ENCODE measurements at regions not wholly inside any gene's neighbourhood (a gene's known extent, or its start where the extent isn't known, plus 50 kb on each side); places are given as distances from the start of the nearest gene placed in this dataset.

- no peak overlapping the region for H3K27ac ChIP-seq
- DNase-seq (ENCODE audit: extremely low spot score in 2 of 2), result no peak
- H3K4me1 ChIP-seq, result no peaks in the 10 kb centered on the region
- TF ChIP-seq POLR2A (IDR thresholded peaks at IDR 0.05) (no peak), POLR2AphosphoS5 (IDR thresholded peaks at IDR 0.05; ENCODE audit: insufficient read depth in 1 of 2, low read depth in 1 of 2) (no peak), CTCF (IDR thresholded peaks at IDR 0.05) (no peak)
- no peaks in the 10 kb centered on the region for H3K27me3 ChIP-seq
- intact Hi-C loops (cut with DNase I), result no loop called here
- H3K4me3 ChIP-seq, result no peak overlapping the region
- H3K36me3 ChIP-seq, result no peaks in the 10 kb centered on the region
- H3K9me3 ChIP-seq, result no peaks in the 10 kb centered on the region
These were observed 230.2 kb upstream of the ZC3H15 start for GRCh38 chr2:186255823-186256222.

- Histone ChIP-seq H3K4me3 (no peak overlapping the region), H3K9me3 (no peaks in the 10 kb centered on the region), H3K27ac (no peak overlapping the region), H3K4me1 (no peaks in the 10 kb centered on the region), H3K27me3 (no peaks in the 10 kb centered on the region), H3K36me3 (no peaks in the 10 kb centered on the region)
- TF ChIP-seq POLR2A (IDR thresholded peaks at IDR 0.05) (no peak), CTCF (IDR thresholded peaks at IDR 0.05) (peak in 2 of 3 experiments; percentile 13 to 30)
- intact Hi-C loops (cut with DNase I), result no loop called here
- DNase-seq (ENCODE audit: extremely low spot score in 2 of 2), result no peak
These were observed 229.5 kb upstream of the ZC3H15 start for GRCh38 chr2:186256540-186256939.

- DNase-seq (ENCODE audit: extremely low spot score in 2 of 2), result no peak
- Histone ChIP-seq H3K36me3 (no peaks in the 10 kb centered on the region), H3K4me3 (no peak overlapping the region), H3K4me1 (peaks cover under 1% of the 10 kb centered on the region), H3K27me3 (no peaks in the 10 kb centered on the region), H3K27ac (no peak overlapping the region), H3K9me3 (no peaks in the 10 kb centered on the region)
- TF ChIP-seq CTCF (IDR thresholded peaks at IDR 0.05), result no peak
- no peak for TF ChIP-seq POLR2A (IDR thresholded peaks at IDR 0.05)
- no peak for TF ChIP-seq POLR2AphosphoS5 (IDR thresholded peaks at IDR 0.05; ENCODE audit: insufficient read depth in 1 of 2, low read depth in 1 of 2)
- intact Hi-C loops (cut with DNase I), result no loop called here
These were observed 222.3 kb upstream of the ZC3H15 start for GRCh38 chr2:186263673-186264250.

GRCh38 chr2:186269536-186269935, 216.5 kb upstream of the ZC3H15 start:
- no peak for DNase-seq (ENCODE audit: extremely low spot score in 2 of 2)
- H3K9me3 ChIP-seq, result no peaks in the 10 kb centered on the region
- no peaks in the 10 kb centered on the region for H3K36me3 ChIP-seq
- intact Hi-C loops (cut with DNase I), result no loop called here
- H3K27me3 ChIP-seq, result no peaks in the 10 kb centered on the region
- H3K27ac ChIP-seq, result no peak overlapping the region
- H3K4me3 ChIP-seq, result no peak overlapping the region
- H3K4me1 ChIP-seq, result peaks cover 10% of the 10 kb centered on the region
- TF ChIP-seq POLR2AphosphoS5 (IDR thresholded peaks at IDR 0.05; ENCODE audit: insufficient read depth in 1 of 2, low read depth in 1 of 2), result no peak
- TF ChIP-seq CTCF (IDR thresholded peaks at IDR 0.05), result no peak
- no peak for TF ChIP-seq POLR2A (IDR thresholded peaks at IDR 0.05)

DNA sequence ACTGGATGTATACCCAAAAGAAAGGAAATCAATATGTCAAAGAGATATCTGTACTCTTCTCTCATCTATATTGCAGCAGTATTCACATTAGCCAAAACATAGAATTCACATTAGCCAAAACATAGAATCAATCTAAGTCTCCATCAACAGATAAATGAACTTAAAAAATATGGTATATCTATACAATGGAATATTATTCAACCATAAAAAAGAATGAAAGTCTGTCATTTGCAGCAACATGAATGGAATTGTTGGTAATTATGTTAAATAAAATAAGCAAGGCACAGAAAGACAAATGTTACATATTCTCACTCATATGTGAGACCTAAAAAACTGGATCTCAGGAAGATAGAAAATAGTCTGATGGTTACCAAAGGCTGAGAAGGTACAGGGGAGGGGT, 212.1 kb upstream of the ZC3H15 start:
- peaks cover 7% of the 10 kb centered on the region for H3K4me1 ChIP-seq
- TF ChIP-seq CTCF (IDR thresholded peaks at IDR 0.05), result no peak
- no peak for TF ChIP-seq POLR2AphosphoS5 (IDR thresholded peaks at IDR 0.05; ENCODE audit: insufficient read depth in 1 of 2, low read depth in 1 of 2)
- TF ChIP-seq POLR2A (IDR thresholded peaks at IDR 0.05), result no peak
- DNase-seq (ENCODE audit: extremely low spot score in 2 of 2), result no peak
- intact Hi-C loops (cut with DNase I), result no loop called here
- H3K36me3 ChIP-seq, result no peaks in the 10 kb centered on the region
- no peak overlapping the region for H3K4me3 ChIP-seq
- no peak overlapping the region for H3K27ac ChIP-seq
- no peaks in the 10 kb centered on the region for H3K9me3 ChIP-seq
- H3K27me3 ChIP-seq, result no peaks in the 10 kb centered on the region

Measured in vagina (tissue), 2 donors.